GM12891 (cell line): ENCODE measurements at regions not wholly inside any gene's neighbourhood (a gene's known extent, or its start where the extent isn't known, plus 50 kb on each side); places are given as distances from the start of the nearest gene placed in this dataset.
A peak's percentile ranks its signal among the peaks of the same experiment; 100 is the strongest.

ENCODE experiments used
- DNase-seq: peaks from one replicate; pipeline ENCODE4 v3.0.0; 2011; ENCODE audit warnings: low spot score; ENCODE audit not compliant: insufficient read length
- FAIRE-seq: peaks from 2 replicates; lab custom pipeline; 2011; peaks lifted over from hg19 to GRCh38; lab: Jason Lieb, UNC
- PAX5 ChIP-seq: IDR thresholded peaks from 2 replicates; pipeline ENCODE4 v1.6.1; 2011; ENCODE audit warnings: low read length, moderate library complexity, mild to moderate bottlenecking; ENCODE audit not compliant: insufficient read depth, severe bottlenecking
- POLR2A ChIP-seq: IDR thresholded peaks from 2 replicates; pipeline ENCODE4 v1.6.1; 2011; ENCODE audit warnings: low read depth, low read length, control low read depth
- POLR2AphosphoS5 ChIP-seq: IDR thresholded peaks from 2 replicates; pipeline ENCODE4 v1.6.1; 2011; ENCODE audit warnings: low read depth, low read length, control low read depth
- POU2F2 ChIP-seq: IDR thresholded peaks from 2 replicates; pipeline ENCODE4 v1.6.1; 2011; ENCODE audit warnings: low read depth, mild to moderate bottlenecking, control low read depth, low read length, moderate library complexity
- SPI1 ChIP-seq: IDR thresholded peaks from 2 replicates; pipeline ENCODE4 v1.6.1; 2011; ENCODE audit warnings: low read depth, low read length, control low read depth
- TAF1 ChIP-seq: IDR thresholded peaks from 2 replicates; pipeline ENCODE4 v1.6.1; 2011; ENCODE audit warnings: low read depth, low read length, control low read depth

DNA sequence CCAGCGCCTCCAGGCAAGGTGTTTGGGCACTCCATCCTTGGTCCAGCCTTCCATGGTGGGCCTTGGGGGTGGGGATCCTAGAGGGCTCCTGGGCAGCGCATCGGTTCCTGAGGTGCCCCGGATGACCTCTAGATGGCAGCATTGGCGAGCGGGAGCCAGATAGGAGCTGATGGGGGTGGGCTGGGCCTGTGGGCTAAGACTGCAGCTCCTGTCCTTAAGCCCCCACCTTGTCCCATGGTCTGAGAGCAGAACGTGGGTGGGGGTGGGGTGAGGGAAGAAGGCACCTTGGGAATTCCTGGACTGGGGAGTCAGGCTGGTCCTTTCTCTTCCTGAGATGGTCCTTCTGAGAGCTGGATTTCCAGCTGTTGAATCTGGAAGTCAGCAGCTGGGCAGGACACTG, 93.4 kb upstream of the CSF3R start:
- peak; percentile 81 for DNase-seq
- TF ChIP-seq POLR2AphosphoS5 = no peak
- TF ChIP-seq POU2F2 = no peak
- no peak for TF ChIP-seq TAF1
- TF ChIP-seq SPI1 = no peak
- FAIRE-seq = peak; percentile 71

DNA sequence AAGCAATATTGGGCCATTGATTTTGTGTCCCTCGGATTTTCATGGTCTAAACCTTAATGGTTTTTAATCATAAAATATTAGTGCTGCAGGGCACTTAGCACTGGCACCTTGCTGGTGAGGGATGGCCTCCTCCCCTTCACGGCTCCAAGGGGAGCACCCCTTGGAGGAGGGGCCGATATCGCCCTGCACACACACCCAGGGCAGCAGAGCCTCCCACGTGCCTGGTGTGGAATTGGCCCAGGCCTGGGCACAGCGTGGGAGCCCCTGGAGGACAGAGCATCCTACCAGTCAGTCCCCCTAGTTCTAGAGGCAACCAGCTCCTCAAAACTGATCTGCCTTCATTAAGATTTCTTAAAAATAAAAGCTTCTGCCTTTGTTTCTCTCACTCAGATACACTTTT, 90.7 kb upstream of the CSF3R start:
- TF ChIP-seq POU2F2 = no peak
- no peak for TF ChIP-seq SPI1
- no peak for TF ChIP-seq POLR2A
- no peak for TF ChIP-seq TAF1
- no peak for TF ChIP-seq POLR2AphosphoS5
- TF ChIP-seq PAX5 = no peak
- DNase-seq (no peak), FAIRE-seq (no peak)

DNA sequence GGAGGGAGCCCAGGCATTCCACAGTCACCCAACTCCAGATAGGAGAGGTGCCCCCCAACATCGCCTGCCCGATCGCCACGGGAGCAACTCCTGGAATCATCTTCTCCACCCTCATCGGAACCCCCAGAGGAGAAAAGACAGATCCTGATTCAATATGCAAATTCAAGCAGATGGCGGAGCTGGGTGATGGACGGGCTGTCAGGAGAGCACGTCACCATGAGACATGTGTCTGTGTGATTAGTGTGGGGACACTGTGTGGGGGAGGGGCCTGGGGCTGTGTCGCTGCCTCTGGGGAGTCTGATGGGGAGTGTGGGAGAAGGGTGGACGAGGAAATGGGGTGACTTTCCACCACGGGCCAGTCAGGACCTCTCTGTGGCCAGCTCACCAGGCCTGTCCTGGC, 90.2 kb upstream of the CSF3R start:
- DNase-seq (no peak), FAIRE-seq (no peak)
- TF ChIP-seq TAF1 (no peak), POLR2A (no peak), PAX5 (no peak), POU2F2 (no peak), SPI1 (no peak), POLR2AphosphoS5 (no peak)

DNA sequence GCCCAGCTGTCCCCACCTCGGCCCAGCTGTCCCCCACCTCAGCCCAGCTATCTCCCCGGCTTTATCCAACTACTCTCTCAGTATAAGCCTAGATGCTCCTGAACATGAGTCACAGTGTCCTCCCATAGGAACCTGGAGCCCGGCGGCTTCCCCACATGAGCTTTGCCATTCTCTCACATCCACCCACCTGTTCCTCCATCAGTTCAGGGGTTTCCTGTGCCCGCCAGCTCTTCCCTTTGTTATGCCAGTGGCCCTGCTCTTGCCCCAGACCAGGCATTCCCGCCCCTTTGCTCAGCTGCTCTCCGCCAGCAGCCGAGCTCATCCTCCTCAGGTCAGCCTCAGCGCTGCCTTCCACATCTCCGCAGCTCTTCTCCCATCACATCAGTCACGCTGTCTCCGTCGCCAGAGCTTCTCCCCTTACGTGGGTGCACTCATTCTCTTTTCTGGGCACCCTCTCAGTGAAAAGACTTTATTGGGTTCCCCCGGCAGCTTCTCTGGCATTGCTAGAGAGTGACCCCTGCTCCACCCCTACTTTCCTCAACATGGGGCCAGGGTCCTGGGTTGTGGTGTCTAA, 89.5 kb upstream of the CSF3R start:
- DNase-seq (no peak), FAIRE-seq (no peak)
- TF ChIP-seq POLR2A (no peak), SPI1 (no peak), POU2F2 (no peak), TAF1 (no peak), POLR2AphosphoS5 (no peak), PAX5 (no peak)

DNA sequence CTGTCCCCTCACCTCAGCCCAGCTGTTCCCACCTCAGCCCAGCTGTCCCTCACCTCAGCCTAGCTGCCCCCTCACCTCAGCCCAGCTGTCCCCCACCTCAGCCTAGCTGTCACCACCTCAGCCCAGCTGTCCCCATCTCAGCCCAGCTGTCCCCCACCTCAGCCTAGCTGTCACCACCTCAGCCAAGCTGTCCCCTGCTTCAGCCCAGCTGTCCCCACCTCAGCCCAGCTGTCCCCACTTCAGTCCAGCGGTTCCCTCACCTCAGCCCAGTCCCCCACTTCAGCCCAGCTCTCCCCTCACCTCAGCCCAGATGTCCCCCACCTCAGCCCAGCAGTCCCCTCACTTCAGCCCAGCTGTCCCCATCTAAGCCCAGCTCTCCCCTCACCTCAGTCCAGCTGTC, 88.4 kb upstream of the CSF3R start:
- FAIRE-seq = no peak
- DNase-seq = no peak
- TF ChIP-seq TAF1 (no peak), POLR2AphosphoS5 (no peak), SPI1 (no peak), PAX5 (no peak), POLR2A (no peak), POU2F2 (no peak)

DNA sequence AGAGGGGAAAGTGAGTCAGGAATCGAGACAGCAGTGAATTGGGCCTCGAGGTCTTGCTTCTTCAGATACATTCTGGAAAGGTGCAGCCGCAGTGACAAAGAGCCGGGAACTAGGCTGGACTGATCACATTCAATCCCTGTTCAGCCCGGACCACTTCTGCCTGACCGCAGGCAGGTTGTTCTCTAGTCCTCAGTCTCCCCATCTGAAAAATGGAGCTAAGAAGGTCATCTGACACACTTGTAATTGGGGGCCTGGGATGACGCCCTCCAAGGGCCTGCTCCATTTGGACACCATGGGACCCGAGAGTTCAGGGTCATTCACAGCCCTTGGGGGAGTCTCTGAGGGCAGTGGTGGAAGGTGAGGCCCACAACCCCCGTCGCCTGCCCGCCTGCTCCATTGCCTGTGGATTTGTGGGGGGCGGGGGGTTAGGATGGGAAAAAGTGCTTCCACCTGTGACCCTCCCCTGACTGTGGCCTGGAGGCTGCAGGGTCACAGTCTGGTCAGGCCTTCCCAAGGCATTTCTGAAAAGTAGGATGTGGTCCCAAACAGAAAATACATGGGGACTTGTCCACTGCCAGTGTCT, 87.9 kb upstream of the CSF3R start:
- no peak for TF ChIP-seq TAF1
- no peak for TF ChIP-seq PAX5
- no peak for TF ChIP-seq POLR2A
- TF ChIP-seq POLR2AphosphoS5 = no peak
- TF ChIP-seq POU2F2 = no peak
- TF ChIP-seq SPI1 = no peak
- FAIRE-seq (no peak), DNase-seq (no peak)

DNA sequence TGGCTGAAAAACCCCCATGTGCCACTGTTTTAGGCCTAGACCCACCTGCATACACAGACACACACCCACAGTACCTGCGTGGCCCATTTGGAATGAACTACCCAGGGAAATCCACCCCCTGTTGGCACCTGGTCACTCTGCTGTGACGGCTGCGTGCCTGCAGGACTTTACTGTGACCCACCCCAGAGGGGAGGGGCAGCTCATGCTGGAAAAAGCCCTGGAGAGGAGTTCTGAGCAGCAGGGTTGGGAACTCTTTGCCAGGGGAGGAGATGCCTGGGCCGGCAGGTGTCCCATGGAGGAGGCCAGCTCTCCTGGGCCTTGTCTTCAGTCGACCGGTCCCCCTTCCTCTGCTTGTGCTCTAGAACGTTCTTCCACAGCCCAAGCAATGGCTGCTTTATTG, 87.3 kb upstream of the CSF3R start:
- TF ChIP-seq POLR2A (no peak), TAF1 (no peak), POLR2AphosphoS5 (no peak), POU2F2 (no peak), PAX5 (no peak), SPI1 (no peak)
- FAIRE-seq = no peak
- no peak for DNase-seq

DNA sequence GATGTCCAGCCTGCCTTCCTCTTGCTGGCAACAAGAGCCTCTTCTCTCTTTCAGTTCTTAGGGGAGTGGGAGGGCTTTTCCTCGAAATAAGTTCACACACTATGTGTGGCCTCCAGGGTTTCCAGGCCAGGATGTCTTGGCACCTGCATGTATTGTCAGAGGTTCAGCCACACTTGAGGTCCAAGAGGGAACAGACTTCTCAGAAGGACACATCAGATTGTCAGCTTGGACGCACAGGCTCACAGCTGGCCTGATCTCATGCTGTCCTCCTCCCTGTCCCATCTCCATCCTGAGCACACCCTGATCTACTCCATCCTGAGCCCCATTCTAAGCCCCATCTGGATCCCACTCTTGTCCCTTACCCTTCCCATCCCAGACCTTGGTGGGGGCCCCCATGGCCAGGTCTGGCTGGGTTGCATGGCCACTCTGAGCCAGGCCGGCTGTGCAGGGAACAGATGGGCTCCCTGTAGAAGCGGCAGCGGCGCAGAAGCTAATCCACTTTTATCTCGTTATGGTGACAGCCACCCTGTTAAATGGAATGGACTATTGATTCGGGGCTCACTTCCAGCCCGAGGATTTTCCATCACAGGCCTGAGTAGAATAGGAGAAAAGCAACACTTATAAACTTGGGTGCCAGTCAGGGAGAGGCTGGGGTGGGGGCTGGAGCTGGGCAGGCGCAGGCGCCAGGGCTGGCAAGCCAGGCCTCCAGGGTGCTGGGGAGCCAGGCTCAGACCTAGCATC, 85.1 kb upstream of the CSF3R start:
- no peak for TF ChIP-seq PAX5
- TF ChIP-seq SPI1 = no peak
- no peak for TF ChIP-seq TAF1
- no peak for TF ChIP-seq POLR2A
- TF ChIP-seq POU2F2 = no peak
- no peak for TF ChIP-seq POLR2AphosphoS5
- no peak for FAIRE-seq
- no peak for DNase-seq

DNA sequence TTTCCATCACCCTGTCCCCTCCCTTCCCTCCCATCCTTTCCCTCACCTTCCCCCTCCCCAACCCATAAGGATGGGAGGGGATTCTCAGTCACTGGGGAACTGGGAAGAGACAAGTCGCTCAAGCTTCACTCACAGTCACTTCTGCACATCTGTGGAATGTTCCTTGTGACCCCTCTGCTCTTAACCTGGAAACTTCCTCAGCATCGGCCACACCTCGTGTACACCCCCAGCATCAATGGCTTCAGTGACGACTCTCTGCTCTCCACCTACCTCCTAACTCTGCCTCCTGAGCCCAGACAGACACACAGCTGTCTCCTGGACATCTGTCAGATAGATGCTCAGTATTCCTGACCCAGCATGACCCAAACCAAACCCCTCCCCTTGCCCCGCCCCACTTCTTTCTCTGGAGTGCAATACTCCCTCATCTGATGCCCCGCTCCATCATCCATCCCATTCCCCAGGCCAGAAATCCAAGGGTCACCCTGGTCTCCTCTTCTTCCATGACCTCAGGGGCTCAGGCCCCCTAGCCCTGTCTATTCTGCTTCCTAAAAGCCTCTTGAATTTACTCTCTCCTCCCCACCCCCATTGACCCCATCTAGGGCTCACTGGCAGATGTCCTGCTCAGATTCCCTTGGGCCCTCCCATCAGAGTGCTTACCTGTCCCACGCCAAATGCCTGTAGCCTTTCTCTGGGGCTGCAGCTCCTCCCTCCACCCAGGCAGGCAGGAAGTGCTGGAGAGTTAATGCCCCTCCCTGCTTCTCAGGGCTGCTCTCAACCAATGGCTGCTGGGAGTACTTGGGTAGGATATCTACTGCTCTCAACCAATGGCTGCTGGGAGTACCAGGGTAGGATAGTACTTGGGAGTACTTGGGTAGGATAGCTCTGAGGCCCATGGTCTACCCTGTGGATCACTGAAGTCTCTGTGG, 83.1 kb upstream of the CSF3R start:
- no peak for DNase-seq
- no peak for TF ChIP-seq POLR2AphosphoS5
- TF ChIP-seq POLR2A = no peak
- no peak for TF ChIP-seq PAX5
- TF ChIP-seq TAF1 = no peak
- TF ChIP-seq POU2F2 = no peak
- TF ChIP-seq SPI1 = no peak
- no peak for FAIRE-seq
